GM19025 (cell line): ENCODE measurements at regions not wholly inside any gene's neighbourhood (a gene's known extent, or its start where the extent isn't known, plus 50 kb on each side); places are given as distances from the start of the nearest gene placed in this dataset.

Experiments
- ATAC-seq: cut with Tn5 transposase; IDR thresholded peaks from one replicate; pipeline ENCODE4 v1.9.1; 2021; ENCODE audit warnings: mild to moderate bottlenecking, low read depth, moderate library complexity; ENCODE audit not compliant: unreplicated experiment

GRCh38 chr18:30562231-30562630 is 480.3 kb downstream of the DSC3 start:
- ATAC-seq, result no peak

- no peak for ATAC-seq
Observed at GRCh38 chr18:30556112-30556511, 486.4 kb downstream of the DSC3 start.

- no peak for ATAC-seq
Observed at GRCh38 chr18:30545393-30545792, 497.1 kb downstream of the DSC3 start.

- no peak for ATAC-seq
Observed at GRCh38 chr18:30544141-30544540, 498.4 kb downstream of the DSC3 start.

- no peak for ATAC-seq
Observed at GRCh38 chr18:30533716-30534115, 508.8 kb downstream of the DSC3 start.

- ATAC-seq, result no peak
Observed at GRCh38 chr18:30527917-30528316, 514.6 kb downstream of the DSC3 start.

GRCh38 chr18:30527226-30527625 is 515.3 kb downstream of the DSC3 start:
- no peak for ATAC-seq

- ATAC-seq, result no peak
Observed at GRCh38 chr18:30522288-30522929, 520.1 kb downstream of the DSC3 start.

GRCh38 chr18:30514059-30514458 is 528.5 kb downstream of the DSC3 start:
- ATAC-seq, result no peak

- no peak for ATAC-seq
Observed at GRCh38 chr18:30512872-30513271, 529.7 kb downstream of the DSC3 start.

- ATAC-seq, result no peak
Observed at GRCh38 chr18:30510882-30511281, 531.7 kb downstream of the DSC3 start.

GRCh38 chr18:30501594-30501993 is 540.9 kb downstream of the DSC3 start:
- no peak for ATAC-seq

GRCh38 chr18:30500240-30500945 is 542.1 kb downstream of the DSC3 start:
- no peak for ATAC-seq

GRCh38 chr18:30499721-30500120 is 542.8 kb downstream of the DSC3 start:
- no peak for ATAC-seq

- no peak for ATAC-seq
Observed at GRCh38 chr18:30492552-30493129, 549.9 kb downstream of the DSC3 start.

GRCh38 chr18:30491815-30492551 is 550.6 kb downstream of the DSC3 start:
- no peak for ATAC-seq

- no peak for ATAC-seq
Observed at GRCh38 chr18:30489890-30490643, 552.5 kb downstream of the DSC3 start.

- ATAC-seq, result no peak
Observed at GRCh38 chr18:30487962-30488361, 554.6 kb downstream of the DSC3 start.

GRCh38 chr18:30486856-30487255 is 555.7 kb downstream of the DSC3 start:
- ATAC-seq, result no peak

GRCh38 chr18:30485078-30485477 is 557.5 kb downstream of the DSC3 start:
- no peak for ATAC-seq

- ATAC-seq, result no peak
Observed at GRCh38 chr18:30481871-30482270, 560.7 kb downstream of the DSC3 start.
